HEK293T (cell line): ENCODE measurements at regions not wholly inside any gene's neighbourhood (a gene's known extent, or its start where the extent isn't known, plus 50 kb on each side); places are given as distances from the start of the nearest gene placed in this dataset.
"Not testable (repeated sequence)": the region's sequence is repeated elsewhere in the genome, so short reads cannot be mapped to it uniquely, and the experiment has no call there.

Experiments used
- CTCF ChIA-PET: fragments of 350-600 bp; formaldehyde crosslinking; extraction: SDS; loops from one replicate; lab custom pipeline; 2021; ENCODE audit warnings: antibody characterized with exemption, inconsistent platforms; lab: Yijun Ruan, JAX
- POLR2A ChIA-PET: fragments of 350-600 bp; formaldehyde crosslinking; extraction: SDS; loops from one replicate; lab custom pipeline; 2020; ENCODE audit warnings: antibody characterized with exemption, inconsistent platforms; lab: Yijun Ruan, JAX
- DNase-seq: peaks from one replicate; pipeline ENCODE4 v3.0.0; 2012; ENCODE audit warnings: mixed read lengths; ENCODE audit errors: extremely low spot score
- ARNT ChIP-seq: fragments of 450-650 bp; IDR thresholded peaks from 2 replicates; pipeline ENCODE4 v1.6.1; 2017; ENCODE audit warnings: mild to moderate bottlenecking
- BHLHE40 ChIP-seq: fragments of 450-650 bp; IDR thresholded peaks from 2 replicates; pipeline ENCODE4 v1.6.1; 2016; ENCODE audit warnings: mild to moderate bottlenecking, moderate library complexity, borderline replicate concordance
- CTBP1 ChIP-seq: fragments of 450-650 bp; IDR thresholded peaks from 2 replicates; pipeline ENCODE4 v1.6.1; 2016; ENCODE audit warnings: borderline replicate concordance
- ELF4 ChIP-seq: fragments of 450-650 bp; IDR thresholded peaks from 2 replicates; pipeline ENCODE4 v1.6.1; 2017; ENCODE audit warnings: antibody characterized with exemption
- FOXA1 ChIP-seq: fragments of 450-650 bp; IDR thresholded peaks from 2 replicates; pipeline ENCODE4 v1.6.1; 2016; ENCODE audit warnings: mild to moderate bottlenecking
- FOXK2 ChIP-seq: fragments of 450-650 bp; IDR thresholded peaks from 2 replicates; pipeline ENCODE4 v1.6.1; 2016; ENCODE audit warnings: mild to moderate bottlenecking
- FOXM1 ChIP-seq: fragments of 450-650 bp; IDR thresholded peaks from 2 replicates; pipeline ENCODE4 v1.6.1; 2017; ENCODE audit warnings: mild to moderate bottlenecking, borderline replicate concordance
- HDGF ChIP-seq: fragments of 450-650 bp; IDR thresholded peaks from 2 replicates; pipeline ENCODE4 v1.6.1; 2017; ENCODE audit warnings: antibody characterized with exemption, borderline replicate concordance
- L3MBTL2 ChIP-seq: fragments of 450-650 bp; conservative IDR thresholded peaks from 2 replicates; pipeline ENCODE4 v1.6.1; 2016; ENCODE audit warnings: mild to moderate bottlenecking
- LEF1 ChIP-seq: fragments of 450-650 bp; IDR thresholded peaks from 2 replicates; pipeline ENCODE4 v1.6.1; 2017; ENCODE audit warnings: mild to moderate bottlenecking, borderline replicate concordance
- NFRKB ChIP-seq: fragments of 450-650 bp; IDR thresholded peaks from 2 replicates; pipeline ENCODE4 v1.6.1; 2016; ENCODE audit warnings: mild to moderate bottlenecking, moderate library complexity
- PKNOX1 ChIP-seq: fragments of 450-650 bp; IDR thresholded peaks from 2 replicates; pipeline ENCODE4 v1.6.1; 2016
- SP1 ChIP-seq: fragments of 450-650 bp; IDR thresholded peaks from 2 replicates; pipeline ENCODE4 v1.6.1; 2017
- SUZ12 ChIP-seq: fragments of 450-650 bp; IDR thresholded peaks from 2 replicates; pipeline ENCODE4 v1.6.1; 2016; ENCODE audit warnings: mild to moderate bottlenecking
- TARDBP ChIP-seq: fragments of 450-650 bp; IDR thresholded peaks from 2 replicates; pipeline ENCODE4 v1.6.1; 2016
- ZNF384 ChIP-seq: fragments of 450-650 bp; IDR thresholded peaks from 2 replicates; pipeline ENCODE4 v1.6.1; 2016

GRCh38 chr2:64881037-64881492, 108.1 kb upstream of the SLC1A4 start:
- ChIA-PET POLR2A (no interaction called here), CTCF (no interaction called here)
- DNase-seq = no peak
- TF ChIP-seq HDGF (no peak), SUZ12 (no peak), PKNOX1 (no peak), ELF4 (no peak), ARNT (no peak), BHLHE40 (no peak), SP1 (no peak), FOXK2 (no peak), CTBP1 (no peak)

GRCh38 chr2:64887565-64887964, 101.6 kb upstream of the SLC1A4 start:
- POLR2A ChIA-PET = no interaction called here
- CTCF ChIA-PET = no interaction called here
- no peak for TF ChIP-seq SUZ12
- no peak for TF ChIP-seq CTBP1
- no peak for TF ChIP-seq PKNOX1
- TF ChIP-seq FOXM1 = no peak
- TF ChIP-seq ARNT = no peak
- no peak for TF ChIP-seq ZNF384
- TF ChIP-seq TARDBP = no peak
- TF ChIP-seq LEF1 = no peak
- no peak for TF ChIP-seq ELF4
- TF ChIP-seq FOXA1 = no peak
- no peak for TF ChIP-seq L3MBTL2
- TF ChIP-seq NFRKB = no peak
- DNase-seq = no peak

DNA sequence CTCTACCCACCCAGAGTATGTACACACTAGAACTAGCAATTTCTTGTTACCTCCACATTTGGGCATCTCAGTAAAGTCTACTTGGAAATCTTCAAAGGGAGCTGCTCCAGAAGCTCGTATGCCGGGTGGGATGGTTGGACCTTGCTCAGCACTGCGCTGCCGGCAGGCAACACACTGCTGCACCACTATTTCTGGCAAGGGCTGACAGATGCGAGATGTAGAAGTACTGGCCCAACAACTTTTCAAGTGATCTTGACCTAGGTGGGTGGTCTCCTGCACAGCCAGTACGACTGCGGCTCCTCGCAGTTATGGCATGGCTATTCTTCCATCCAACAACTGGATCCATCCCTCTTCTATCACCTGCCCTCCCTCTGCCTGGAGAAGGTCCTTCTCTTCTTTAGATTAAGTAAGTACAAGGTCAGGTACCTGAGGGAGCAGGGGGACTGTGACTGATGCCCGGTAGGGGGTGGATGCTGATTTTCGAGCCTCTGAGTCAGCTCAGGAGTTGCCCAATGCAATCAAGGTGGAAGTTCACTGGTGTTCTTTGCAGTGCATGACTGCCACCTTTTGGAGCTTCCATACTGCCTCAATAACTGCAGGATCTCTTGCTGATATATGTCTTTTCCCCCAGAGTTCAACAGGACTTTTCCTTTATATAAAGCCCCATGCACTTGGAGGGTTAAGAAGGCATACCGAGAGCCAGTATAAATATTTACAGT, 100.4 kb upstream of the SLC1A4 start:
- no peak for DNase-seq
- TF ChIP-seq FOXM1 (no peak), SUZ12 (no peak), BHLHE40 (no peak), LEF1 (no peak), FOXK2 (no peak), SP1 (no peak), ZNF384 (no peak), CTBP1 (no peak), HDGF (no peak), ARNT (no peak), FOXA1 (no peak), TARDBP (no peak), PKNOX1 (no peak), NFRKB (no peak), ELF4 (no peak), L3MBTL2 (no peak)
- ChIA-PET POLR2A (no interaction called here), CTCF (interaction anchor here (0.6 kb wide), 2 partner anchors 561 to 578 kb away, joined by 3 read pairs; no protein-coding TSS in a partner anchor)

GRCh38 chr2:64889803-64890202, 99.4 kb upstream of the SLC1A4 start:
- TF ChIP-seq NFRKB (no peak), L3MBTL2 (no peak), ELF4 (no peak), SUZ12 (no peak), LEF1 (no peak), PKNOX1 (no peak), FOXA1 (no peak), FOXK2 (no peak), ARNT (no peak)
- ChIA-PET POLR2A (no interaction called here), CTCF (no interaction called here)
- DNase-seq = no peak

DNA sequence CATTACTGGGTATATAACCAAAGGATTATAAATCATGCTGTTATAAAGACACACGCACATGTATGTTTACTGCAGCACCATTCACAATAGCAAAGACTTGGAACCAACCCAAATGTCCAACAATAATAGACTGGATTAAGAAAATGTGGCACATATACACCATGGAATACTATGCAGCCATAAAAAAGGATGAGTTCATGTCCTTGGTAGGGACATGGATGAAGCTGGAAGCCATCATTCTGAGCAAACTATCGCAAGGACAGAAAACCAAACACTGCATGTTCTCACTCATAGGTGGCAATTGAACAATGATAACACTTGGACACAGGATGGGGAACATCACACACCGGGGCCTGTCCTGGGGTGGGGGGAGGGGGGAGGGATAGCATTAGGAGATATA, 92.6 kb upstream of the SLC1A4 start:
- DNase-seq, POLR2A ChIA-PET, CTCF ChIA-PET: not testable (repeated sequence)
